ENCODE measurements at regions not wholly inside any gene's neighbourhood (a gene's known extent, or its start where the extent isn't known, plus 50 kb on each side); places are given as distances from the start of the nearest gene placed in this dataset.

- DNase-seq, result no peak
Measured at GRCh38 chr7:40966693-40967092, 736.2 kb downstream of the INHBA start.

GRCh38 chr7:40965774-40966173, 737.1 kb downstream of the INHBA start:
- no peak for DNase-seq

- DNase-seq, result no peak
Measured at GRCh38 chr7:40965016-40965415, 737.9 kb downstream of the INHBA start.

- no peak for DNase-seq
Measured at GRCh38 chr7:40964610-40965009, 738.3 kb downstream of the INHBA start.

GRCh38 chr7:40959955-40960354, 742.9 kb downstream of the INHBA start:
- DNase-seq, result no peak

GRCh38 chr7:40948239-40948638, 754.7 kb downstream of the INHBA start:
- no peak for DNase-seq

- DNase-seq, result no peak
Measured at GRCh38 chr7:40947566-40947965, 755.3 kb downstream of the INHBA start.

- no peak for DNase-seq
Measured at GRCh38 chr7:40946549-40946948, 756.3 kb downstream of the INHBA start.

- no peak for DNase-seq
Measured at GRCh38 chr7:40945788-40946187, 757.1 kb downstream of the INHBA start.

GRCh38 chr7:40944981-40945585, 757.8 kb downstream of the INHBA start:
- DNase-seq, result no peak

- DNase-seq, result no peak
Measured at GRCh38 chr7:40937879-40938278, 765.0 kb downstream of the INHBA start.

- no peak for DNase-seq
Measured at GRCh38 chr7:40935435-40935834, 767.5 kb downstream of the INHBA start.

- DNase-seq, result no peak
Measured at GRCh38 chr7:40923626-40924025, 779.3 kb downstream of the INHBA start.

- no peak for DNase-seq
Measured at GRCh38 chr7:40922316-40922670, 780.6 kb downstream of the INHBA start.

- DNase-seq, result no peak
Measured at GRCh38 chr7:40921589-40922315, 781.1 kb downstream of the INHBA start.

GRCh38 chr7:40918701-40919271, 784.0 kb downstream of the SUGCT start:
- no peak for DNase-seq

GRCh38 chr7:40916813-40917212, 782.0 kb downstream of the SUGCT start:
- no peak for DNase-seq

- no peak for DNase-seq
Measured at GRCh38 chr7:40915071-40915470, 780.3 kb downstream of the SUGCT start.

All from inflammatory macrophage treated with lipopolysaccharide for 4 hours (primary cell).